22Rv1 (cell line): ENCODE measurements at regions not wholly inside any gene's neighbourhood (a gene's known extent, or its start where the extent isn't known, plus 50 kb on each side); places are given as distances from the start of the nearest gene placed in this dataset.

Experiments used
- ZFX ChIP-seq: fragments of 450-650 bp; IDR thresholded peaks from 2 replicates; pipeline ENCODE4 v1.6.1; 2017; ENCODE audit warnings: antibody characterized with exemption, borderline replicate concordance
- TF ChIP-seq, protein P1 (sequence below): fragments of 450-650 bp; IDR thresholded peaks from 2 replicates; pipeline ENCODE4 v1.5.1; 2017; ENCODE audit warnings: mild to moderate bottlenecking

DNA sequence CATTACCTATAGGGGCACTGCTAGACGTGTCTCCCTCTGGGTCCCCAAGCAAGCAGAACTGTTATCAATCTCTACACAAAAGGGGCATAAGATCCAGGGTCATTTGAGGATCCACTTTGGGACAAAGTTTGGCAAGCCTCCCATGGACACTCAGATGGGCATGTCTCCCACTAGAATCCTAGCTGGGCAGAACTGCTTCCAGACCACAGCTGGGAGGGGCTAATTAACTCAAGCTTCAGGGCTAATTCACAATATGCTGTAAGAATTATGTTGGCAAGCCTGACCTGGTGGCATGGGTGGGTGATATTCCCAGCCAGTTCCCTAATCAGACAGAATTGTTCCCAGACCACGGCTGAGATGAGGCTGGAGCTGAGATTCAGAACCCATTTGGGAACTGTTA, 738.4 kb upstream of the FZD8 start:
- TF ChIP-seq, protein P1, sequence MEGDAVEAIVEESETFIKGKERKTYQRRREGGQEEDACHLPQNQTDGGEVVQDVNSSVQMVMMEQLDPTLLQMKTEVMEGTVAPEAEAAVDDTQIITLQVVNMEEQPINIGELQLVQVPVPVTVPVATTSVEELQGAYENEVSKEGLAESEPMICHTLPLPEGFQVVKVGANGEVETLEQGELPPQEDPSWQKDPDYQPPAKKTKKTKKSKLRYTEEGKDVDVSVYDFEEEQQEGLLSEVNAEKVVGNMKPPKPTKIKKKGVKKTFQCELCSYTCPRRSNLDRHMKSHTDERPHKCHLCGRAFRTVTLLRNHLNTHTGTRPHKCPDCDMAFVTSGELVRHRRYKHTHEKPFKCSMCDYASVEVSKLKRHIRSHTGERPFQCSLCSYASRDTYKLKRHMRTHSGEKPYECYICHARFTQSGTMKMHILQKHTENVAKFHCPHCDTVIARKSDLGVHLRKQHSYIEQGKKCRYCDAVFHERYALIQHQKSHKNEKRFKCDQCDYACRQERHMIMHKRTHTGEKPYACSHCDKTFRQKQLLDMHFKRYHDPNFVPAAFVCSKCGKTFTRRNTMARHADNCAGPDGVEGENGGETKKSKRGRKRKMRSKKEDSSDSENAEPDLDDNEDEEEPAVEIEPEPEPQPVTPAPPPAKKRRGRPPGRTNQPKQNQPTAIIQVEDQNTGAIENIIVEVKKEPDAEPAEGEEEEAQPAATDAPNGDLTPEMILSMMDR = no peak
- TF ChIP-seq ZFX = no peak
